ENCODE measurements at regions not wholly inside any gene's neighbourhood (a gene's known extent, or its start where the extent isn't known, plus 50 kb on each side); places are given as distances from the start of the nearest gene placed in this dataset.

GRCh38 chr12:75692876-75693275, 181.5 kb upstream of the KRR1 start:
- TF ChIP-seq POLR2A (IDR thresholded peaks at IDR 0.05): no peak
- TF ChIP-seq, protein P1, sequence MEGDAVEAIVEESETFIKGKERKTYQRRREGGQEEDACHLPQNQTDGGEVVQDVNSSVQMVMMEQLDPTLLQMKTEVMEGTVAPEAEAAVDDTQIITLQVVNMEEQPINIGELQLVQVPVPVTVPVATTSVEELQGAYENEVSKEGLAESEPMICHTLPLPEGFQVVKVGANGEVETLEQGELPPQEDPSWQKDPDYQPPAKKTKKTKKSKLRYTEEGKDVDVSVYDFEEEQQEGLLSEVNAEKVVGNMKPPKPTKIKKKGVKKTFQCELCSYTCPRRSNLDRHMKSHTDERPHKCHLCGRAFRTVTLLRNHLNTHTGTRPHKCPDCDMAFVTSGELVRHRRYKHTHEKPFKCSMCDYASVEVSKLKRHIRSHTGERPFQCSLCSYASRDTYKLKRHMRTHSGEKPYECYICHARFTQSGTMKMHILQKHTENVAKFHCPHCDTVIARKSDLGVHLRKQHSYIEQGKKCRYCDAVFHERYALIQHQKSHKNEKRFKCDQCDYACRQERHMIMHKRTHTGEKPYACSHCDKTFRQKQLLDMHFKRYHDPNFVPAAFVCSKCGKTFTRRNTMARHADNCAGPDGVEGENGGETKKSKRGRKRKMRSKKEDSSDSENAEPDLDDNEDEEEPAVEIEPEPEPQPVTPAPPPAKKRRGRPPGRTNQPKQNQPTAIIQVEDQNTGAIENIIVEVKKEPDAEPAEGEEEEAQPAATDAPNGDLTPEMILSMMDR (IDR thresholded peaks at IDR 0.05): no peak

Measured in thyroid gland (tissue), 4 donors.